ENCODE measurements at regions not wholly inside any gene's neighbourhood (a gene's known extent, or its start where the extent isn't known, plus 50 kb on each side); places are given as distances from the start of the nearest gene placed in this dataset.

DNA sequence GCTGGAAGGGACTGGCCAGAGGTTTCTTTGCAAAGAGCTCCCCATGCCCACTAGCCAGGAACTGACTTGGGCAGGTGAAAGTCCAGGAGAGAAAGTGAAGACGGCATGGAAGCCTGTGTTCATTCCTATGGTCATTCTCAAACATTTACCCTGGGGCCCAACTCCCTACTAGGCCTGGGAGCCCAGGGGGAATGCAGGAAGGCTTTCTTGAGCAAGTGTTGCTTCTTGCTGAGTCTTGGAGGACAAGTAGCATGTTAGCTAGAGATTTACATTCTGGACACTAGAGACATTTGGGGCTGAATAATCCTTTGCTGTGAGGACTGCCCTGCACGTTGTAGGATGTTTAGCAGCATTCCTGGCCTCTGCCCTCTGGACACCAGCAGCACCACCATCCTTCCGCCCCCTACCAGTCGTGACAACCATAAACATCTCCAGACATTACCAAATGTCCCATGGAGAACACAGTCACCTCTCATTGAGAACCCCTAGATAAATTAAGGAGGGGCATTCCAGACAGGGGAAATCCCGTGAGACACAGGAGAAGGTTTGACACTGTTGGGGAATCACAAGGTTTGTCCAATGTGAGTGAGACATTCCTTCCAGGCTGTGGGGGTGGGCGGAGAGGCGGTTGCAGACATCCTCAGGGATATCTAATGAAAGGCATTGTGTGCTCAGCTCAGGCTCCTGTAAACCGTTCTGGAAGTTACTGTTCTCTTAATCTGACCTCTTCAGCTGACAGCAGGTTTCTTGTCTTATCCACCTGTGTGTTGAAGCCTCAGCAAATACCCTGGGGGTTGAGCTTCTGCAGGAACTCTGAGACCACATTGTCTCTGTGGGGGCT lies 236.2 kb downstream of the TLE3 start:
- no peaks in the 10 kb centered on the region for H3K36me3 ChIP-seq
- TF ChIP-seq, protein P1, sequence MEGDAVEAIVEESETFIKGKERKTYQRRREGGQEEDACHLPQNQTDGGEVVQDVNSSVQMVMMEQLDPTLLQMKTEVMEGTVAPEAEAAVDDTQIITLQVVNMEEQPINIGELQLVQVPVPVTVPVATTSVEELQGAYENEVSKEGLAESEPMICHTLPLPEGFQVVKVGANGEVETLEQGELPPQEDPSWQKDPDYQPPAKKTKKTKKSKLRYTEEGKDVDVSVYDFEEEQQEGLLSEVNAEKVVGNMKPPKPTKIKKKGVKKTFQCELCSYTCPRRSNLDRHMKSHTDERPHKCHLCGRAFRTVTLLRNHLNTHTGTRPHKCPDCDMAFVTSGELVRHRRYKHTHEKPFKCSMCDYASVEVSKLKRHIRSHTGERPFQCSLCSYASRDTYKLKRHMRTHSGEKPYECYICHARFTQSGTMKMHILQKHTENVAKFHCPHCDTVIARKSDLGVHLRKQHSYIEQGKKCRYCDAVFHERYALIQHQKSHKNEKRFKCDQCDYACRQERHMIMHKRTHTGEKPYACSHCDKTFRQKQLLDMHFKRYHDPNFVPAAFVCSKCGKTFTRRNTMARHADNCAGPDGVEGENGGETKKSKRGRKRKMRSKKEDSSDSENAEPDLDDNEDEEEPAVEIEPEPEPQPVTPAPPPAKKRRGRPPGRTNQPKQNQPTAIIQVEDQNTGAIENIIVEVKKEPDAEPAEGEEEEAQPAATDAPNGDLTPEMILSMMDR (IDR thresholded peaks at IDR 0.05): no peak
- H3K4me3 ChIP-seq: no peak overlapping the region
- DNase-seq (no peak), ATAC-seq (no peak)
- intact Hi-C loops (cut with DNase I): no loop called here
- 41 to 47% methylated on average over 8 of the region's 8 CpGs for WGBS, 2 donors
- peaks cover 0 to 42% (median 20%) of the 10 kb centered on the region in 7 donors for H3K27me3 ChIP-seq
- H3K27ac ChIP-seq: no peak overlapping the region
- no peaks in the 10 kb centered on the region for H3K9me3 ChIP-seq
- no peaks in the 10 kb centered on the region for H3K4me1 ChIP-seq

DNA sequence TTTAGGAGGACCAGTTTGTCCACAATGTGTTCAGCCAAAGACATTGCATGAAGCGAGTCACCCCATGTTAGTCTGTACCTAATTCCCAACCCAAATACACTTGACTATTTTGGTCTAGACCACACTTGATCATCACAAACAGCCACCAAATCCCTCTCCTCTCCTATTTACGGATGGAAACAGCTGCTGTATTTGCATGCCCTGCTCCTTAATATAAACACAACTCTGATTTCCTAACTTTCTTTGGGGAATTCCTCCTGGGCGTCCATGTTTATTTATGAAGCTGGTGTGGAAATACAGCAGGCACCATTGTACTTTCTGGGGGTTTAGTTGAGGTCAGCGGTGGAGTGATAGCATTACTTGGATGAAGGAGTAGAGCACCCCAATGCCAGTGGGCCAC lies 235.2 kb downstream of the TLE3 start:
- Histone ChIP-seq H3K4me3 (no peak overlapping the region), H3K9me3 (no peaks in the 10 kb centered on the region), H3K27me3 (peaks cover 0 to 41% (median 20%) of the 10 kb centered on the region in 7 donors), H3K27ac (no peak overlapping the region), H3K4me1 (no peaks in the 10 kb centered on the region), H3K36me3 (no peaks in the 10 kb centered on the region)
- ATAC-seq (no peak), DNase-seq (no peak)
- intact Hi-C loops (cut with DNase I): no loop called here
- TF ChIP-seq, protein P1 (IDR thresholded peaks at IDR 0.05): no peak
- 58 to 69% methylated on average over 4 of the region's 4 CpGs for WGBS, 2 donors

DNA sequence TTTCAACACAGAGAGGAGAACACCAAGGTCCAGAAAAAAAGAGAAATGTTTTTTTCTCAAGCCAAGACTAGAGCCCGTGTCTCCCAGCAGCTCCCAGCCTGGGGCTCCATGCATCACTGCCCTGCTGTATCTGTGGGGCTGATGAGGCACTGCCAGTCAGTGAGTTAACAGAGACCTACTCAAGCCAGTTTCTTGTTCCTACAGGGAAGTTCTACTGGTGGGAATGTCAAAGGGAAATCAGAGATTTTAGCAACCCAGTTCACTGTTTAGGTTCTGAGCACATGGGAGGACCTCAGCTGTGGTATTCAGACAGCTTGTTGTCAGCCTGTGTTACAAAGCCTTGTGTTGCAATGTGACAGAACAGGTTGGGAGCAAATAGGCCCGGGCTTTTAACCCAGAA lies 234.3 kb downstream of the TLE3 start:
- Histone ChIP-seq H3K4me1 (no peaks in the 10 kb centered on the region), H3K27me3 (peaks cover 0 to 36% (median 20%) of the 10 kb centered on the region in 7 donors), H3K4me3 (no peak overlapping the region), H3K36me3 (no peaks in the 10 kb centered on the region), H3K27ac (no peak overlapping the region), H3K9me3 (no peaks in the 10 kb centered on the region)
- DNase-seq: no peak
- 65 to 71% methylated on average over 2 of the region's 2 CpGs for WGBS, 2 donors
- TF ChIP-seq, protein P1 (IDR thresholded peaks at IDR 0.05): no peak
- intact Hi-C loops (cut with DNase I): no loop called here
- no peak for ATAC-seq

- Histone ChIP-seq H3K4me1 (no peaks in the 10 kb centered on the region), H3K4me3 (no peak overlapping the region), H3K9me3 (no peaks in the 10 kb centered on the region), H3K27me3 (peaks cover 0 to 32% (median 14%) of the 10 kb centered on the region in 7 donors), H3K27ac (no peak overlapping the region), H3K36me3 (no peaks in the 10 kb centered on the region)
- no peak for ATAC-seq
- no peak for DNase-seq
- 85 to 90% methylated on average over 3 of the region's 3 CpGs for WGBS, 2 donors
- intact Hi-C loops (cut with DNase I): no loop called here
- TF ChIP-seq, protein P1 (IDR thresholded peaks at IDR 0.05): no peak
Measured at GRCh38 chr15:69865369-69865768, 232.3 kb downstream of the TLE3 start.

Data from heart right ventricle (tissue), 16 donors.